SK-N-SH (cell line): ENCODE measurements at regions not wholly inside any gene's neighbourhood (a gene's known extent, or its start where the extent isn't known, plus 50 kb on each side); places are given as distances from the start of the nearest gene placed in this dataset.

ENCODE experiments used
- CTCF ChIA-PET: fragments of 300-600, 350-600 bp; formaldehyde crosslinking; extraction: SDS; loops from one replicate; lab custom pipeline; 2021; lab: Yijun Ruan, JAX
- POLR2A ChIA-PET: fragments of 350-600 bp; sonication (Branson Sonifier 250); formaldehyde crosslinking; extraction: SDS; loops from one replicate; lab custom pipeline; 2020; ENCODE audit warnings: antibody characterized with exemption, inconsistent platforms; lab: Yijun Ruan, JAX
- DNase-seq: peaks from one replicate; pipeline ENCODE4 v3.0.0; 2012
- H2AFZ ChIP-seq: fragments of 200-600 bp; sonication (generic); 2 replicates; pipeline ENCODE4 v1.8.1; 2016; ENCODE audit warnings: antibody characterized with exemption, mild to moderate bottlenecking, low read depth
- H3F3A ChIP-seq: fragments of 200-600 bp; sonication (generic); replicated peaks from 2 replicates; pipeline ENCODE3; 2016; ENCODE audit warnings: antibody characterized with exemption, mild to moderate bottlenecking; ENCODE audit not compliant: insufficient read depth
- H3K27ac ChIP-seq, 2 experiments: fragments of 200-500 bp in 1 of 2; fragments of 200-600 bp in 1 of 2; sonication (Bioruptor generic) in 1 of 2; sonication (generic), shearing (Covaris generic) in 1 of 2; 2 replicates each; pipeline versions ENCODE4 v1.5.1 to v1.6.1; 2014 to 2016; ENCODE audit warnings: low read depth in 2 of 2, inconsistent platforms in 1 of 2, low read length in 1 of 2, mild to moderate bottlenecking in 1 of 2, mixed read lengths in 1 of 2
- H3K27me3 ChIP-seq: fragments of 200-600 bp; sonication (generic), shearing (Covaris generic); 2 replicates; pipeline ENCODE4 v1.6.1; 2016; ENCODE audit warnings: mixed run types; ENCODE audit not compliant: insufficient read depth
- H3K36me3 ChIP-seq, 2 experiments: fragments of 200-500 bp in 1 of 2; fragments of 200-600 bp in 1 of 2; sonication (Bioruptor generic) in 1 of 2; sonication (generic) in 1 of 2; replicated peaks in 1 of 2; 2 replicates each; pipeline versions ENCODE3 to v1.5.1; 2014 to 2016; ENCODE audit warnings: low read length in 1 of 2, mild to moderate bottlenecking in 1 of 2; ENCODE audit not compliant: insufficient read depth in 2 of 2, control insufficient read depth in 1 of 2
- H3K4me1 ChIP-seq, 2 experiments: fragments of 200-500 bp in 1 of 2; fragments of 200-600 bp in 1 of 2; sonication (Bioruptor generic) in 1 of 2; sonication (generic), shearing (Covaris generic) in 1 of 2; 2 replicates each; pipeline versions ENCODE4 v1.5.1 to v1.6.1; 2014 to 2016; ENCODE audit warnings: low read depth in 1 of 2, low read length in 1 of 2, mixed run types in 1 of 2; ENCODE audit not compliant: insufficient read depth in 2 of 2, control insufficient read depth in 1 of 2
- H3K4me2 ChIP-seq: fragments of 200-600 bp; sonication (generic), shearing (Covaris generic); 2 replicates; pipeline ENCODE4 v1.6.1; 2017; ENCODE audit warnings: mixed run types
- H3K4me3 ChIP-seq, 2 experiments: fragments of 200-500 bp in 1 of 2; fragments of 200-600 bp in 1 of 2; sonication (Bioruptor generic) in 1 of 2; sonication (generic), shearing (Covaris generic) in 1 of 2; 2 replicates each; pipeline versions ENCODE4 v1.5.1 to v1.8.1; 2014 to 2016; ENCODE audit warnings: low read depth in 2 of 2, inconsistent platforms in 1 of 2, low read length in 1 of 2, mild to moderate bottlenecking in 1 of 2, mixed read lengths in 1 of 2, moderate library complexity in 1 of 2
- H3K79me2 ChIP-seq: fragments of 200-600 bp; sonication (generic); 2 replicates; pipeline ENCODE4 v1.8.1; 2017; ENCODE audit warnings: mild to moderate bottlenecking; ENCODE audit not compliant: insufficient read depth
- H3K9ac ChIP-seq: fragments of 200-600 bp; sonication (generic); 2 replicates; pipeline ENCODE4 v1.6.1; 2017; ENCODE audit warnings: mixed run types
- H3K9me2 ChIP-seq: fragments of 200-600 bp; sonication (generic); 2 replicates; pipeline ENCODE4 v1.6.1; 2017; ENCODE audit warnings: mixed run types
- H3K9me3 ChIP-seq: fragments of 200-600 bp; sonication (generic); 2 replicates; pipeline ENCODE4 v1.6.1; 2017; ENCODE audit warnings: mixed run types, mild to moderate bottlenecking, moderate library complexity
- H4K20me1 ChIP-seq: fragments of 200-600 bp; sonication (generic); 2 replicates; pipeline ENCODE4 v1.6.1; 2017; ENCODE audit warnings: mild to moderate bottlenecking, mixed run types; ENCODE audit not compliant: insufficient read depth
- EP300 ChIP-seq, 2 experiments: IDR thresholded peaks; 2 replicates each; pipeline versions ENCODE4 v1.4.0 to v1.6.1; 2012; ENCODE audit warnings: borderline replicate concordance in 1 of 2, low read depth in 1 of 2, low read length in 1 of 2
- EZH2phosphoT487 ChIP-seq: fragments of 200-600 bp; sonication (generic); IDR thresholded peaks from 2 replicates; pipeline ENCODE4 v1.6.1; 2017; ENCODE audit warnings: low read depth, mixed run types, mild to moderate bottlenecking, antibody characterized with exemption, moderate library complexity, borderline replicate concordance
- FOXJ3 ChIP-seq: sonication (generic); formaldehyde crosslinking; IDR thresholded peaks from 2 replicates; pipeline ENCODE4 v1.5.1; 2020; ENCODE audit warnings: mild to moderate bottlenecking, missing genetic modification reagents
- FOXM1 ChIP-seq: IDR thresholded peaks from 2 replicates; pipeline ENCODE4 v1.4.0; 2012; ENCODE audit warnings: low read depth, mild to moderate bottlenecking
- MAX ChIP-seq: IDR thresholded peaks from 2 replicates; pipeline ENCODE4 v1.4.0; 2012; ENCODE audit warnings: low read depth
- MXI1 ChIP-seq: IDR thresholded peaks from 2 replicates; pipeline ENCODE4 v1.6.1; 2012; ENCODE audit warnings: mild to moderate bottlenecking, low read depth, low read length, improper control_type of control experiment
- REST ChIP-seq: IDR thresholded peaks from 2 replicates; pipeline ENCODE4 v1.6.1; 2012; ENCODE audit warnings: mild to moderate bottlenecking, low read depth, low read length, moderate library complexity
- RFX5 ChIP-seq: IDR thresholded peaks from 2 replicates; pipeline ENCODE4 v1.6.1; 2012; ENCODE audit warnings: mild to moderate bottlenecking, improper control_type of control experiment, low read length
- SIN3A ChIP-seq: IDR thresholded peaks from 2 replicates; pipeline ENCODE4 v1.6.1; 2012; ENCODE audit warnings: low read depth, mild to moderate bottlenecking, low read length, moderate library complexity, borderline replicate concordance
- TCF12 ChIP-seq: IDR thresholded peaks from 2 replicates; pipeline ENCODE4 v1.4.0; 2012
- USF1 ChIP-seq: IDR thresholded peaks from 2 replicates; pipeline ENCODE4 v1.4.0; 2012; ENCODE audit warnings: low read depth, borderline replicate concordance
- USF2 ChIP-seq: fragments of 150-350 bp; IDR thresholded peaks from 2 replicates; pipeline ENCODE4 v1.6.1; 2017; ENCODE audit warnings: antibody characterized with exemption, low read length, low read depth, borderline replicate concordance
- ZBTB33 ChIP-seq: IDR thresholded peaks from 2 replicates; pipeline ENCODE4 v1.4.0; 2012; ENCODE audit warnings: low read depth, borderline replicate concordance
- WGBS: methylation state at CpG from one replicate; pipeline ENCODE4 v1.1.6; 2017; ENCODE audit warnings: low lambda C conversion rate; 5-methylcytosine and 5-hydroxymethylcytosine counted together

GRCh38 chr2:117067900-117068299 is 746.6 kb upstream of the DDX18 start:
- 37% methylated on average over 4 of the region's 4 CpGs for WGBS
- no peaks in the 10 kb centered on the region for H3K79me2 ChIP-seq
- no peaks in the 10 kb centered on the region for H3K9me3 ChIP-seq
- H3K27me3 ChIP-seq: no peaks in the 10 kb centered on the region
- no peaks in the 10 kb centered on the region; a peak in 1 of 4 replicates for H3K4me1 ChIP-seq
- no peaks in the 10 kb centered on the region for H3F3A ChIP-seq
- H4K20me1 ChIP-seq: no peaks in the 10 kb centered on the region
- no peak for DNase-seq
- H3K27ac ChIP-seq: no peak overlapping the region
- no peak overlapping the region for H3K9ac ChIP-seq
- TF ChIP-seq EP300 (IDR thresholded peaks at IDR 0.05; ENCODE audit: borderline replicate concordance in 1 of 2, low read depth in 1 of 2, low read length in 1 of 2): no peak
- TF ChIP-seq ZBTB33: no peak
- no peak for TF ChIP-seq MXI1
- TF ChIP-seq EZH2phosphoT487: no peak
- TF ChIP-seq USF1: no peak
- no peak for TF ChIP-seq SIN3A
- TF ChIP-seq USF2: no peak
- TF ChIP-seq TCF12: no peak
- no peak for TF ChIP-seq FOXJ3
- no peak for TF ChIP-seq REST
- TF ChIP-seq MAX: no peak
- TF ChIP-seq FOXM1: no peak
- no peak for TF ChIP-seq RFX5
- H3K4me2 ChIP-seq: no peak overlapping the region
- H3K9me2 ChIP-seq: no peaks in the 10 kb centered on the region
- no peaks in the 10 kb centered on the region for H3K36me3 ChIP-seq
- ChIA-PET POLR2A (no interaction called here), CTCF (no interaction called here)
- no peak overlapping the region for H2AFZ ChIP-seq
- H3K4me3 ChIP-seq: no peak overlapping the region
